Right cardiac atrium (tissue), 5 donors: ENCODE measurements at regions not wholly inside any gene's neighbourhood (a gene's known extent, or its start where the extent isn't known, plus 50 kb on each side); places are given as distances from the start of the nearest gene placed in this dataset.

Experiments used
- ATAC-seq, 2 donors: fragments of 200-7000 bp; cut with Tn5 transposase; one replicate each; pipeline versions ENCODE4 v1.8.0 to v1.9.1; 2020; ENCODE audit warnings: moderate library complexity in 2 of 2, mild to moderate bottlenecking in 1 of 2
- DNase-seq, 3 donors: peaks; one replicate each; pipeline ENCODE4 v3.0.0-alpha.2; 2020
- H3K27ac ChIP-seq: one replicate; pipeline ENCODE4 v1.5.1; 2013; ENCODE audit warnings: mild to moderate bottlenecking, low read length, control low read depth, moderate library complexity
- H3K27me3 ChIP-seq: one replicate; pipeline ENCODE4 v1.6.1; 2013; ENCODE audit not compliant: control insufficient read depth, insufficient read depth
- H3K4me1 ChIP-seq: one replicate; pipeline ENCODE4 v1.6.1; 2013; ENCODE audit warnings: low read length; ENCODE audit not compliant: control insufficient read depth, insufficient read depth
- H3K4me3 ChIP-seq: one replicate; pipeline ENCODE4 v1.5.1; 2013; ENCODE audit warnings: low read length, control low read depth
- H3K9me3 ChIP-seq: one replicate; pipeline ENCODE4 v1.6.1; 2013; ENCODE audit warnings: low read length; ENCODE audit not compliant: control insufficient read depth
- WGBS: extraction: QIAGEN DNeasy Blood & Tissue Kit; methylation state at CpG from one replicate; pipeline ENCODE4 v1.1.7; 2013; 5-methylcytosine and 5-hydroxymethylcytosine counted together
- intact Hi-C, 4 donors: fragments of 100-400 bp; cut with DNase I; formaldehyde crosslinking; loops; one replicate each; pipeline versions ENCODE4 v1.11.0 to v1.14.0; 2022 to 2023
- donor health status: healthy with polysubstance abuse.
- donor health status: DM: no; HTN: yes; CAD: no.
- donor health status: DM: no; HTN: no; CAD: no.
- donor health status: DM: no; HTN: yes; CAD: no; lungs with severe emphysema.
- donor health status: DM: yes; HTN: yes; CAD: no.

DNA sequence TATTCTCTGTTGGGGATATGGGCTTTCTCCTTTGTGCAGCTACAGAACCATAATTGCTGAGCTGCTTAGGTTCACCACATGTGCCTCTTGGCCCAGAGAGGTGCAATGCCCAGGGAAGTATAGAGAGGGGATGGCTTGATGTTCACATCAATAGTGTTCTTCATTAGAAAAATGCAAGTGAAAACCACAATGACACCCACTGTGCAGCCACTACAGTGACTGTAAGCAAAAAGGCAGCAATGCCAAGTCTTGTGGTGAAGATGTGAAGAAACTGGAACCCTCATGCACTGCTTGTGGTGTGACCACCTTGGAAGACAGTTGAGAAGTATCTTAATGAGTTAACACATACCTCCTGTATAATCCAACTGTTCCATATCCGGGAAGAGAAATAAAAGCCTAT, 318.9 kb upstream of the ZMIZ1 start:
- DNase-seq (no peak), ATAC-seq (no peak)
- Histone ChIP-seq H3K4me3 (no peak overlapping the region), H3K27me3 (no peaks in the 10 kb centered on the region), H3K9me3 (no peaks in the 10 kb centered on the region), H3K27ac (no peak overlapping the region), H3K4me1 (peaks cover 6% of the 10 kb centered on the region)
- WGBS, result 87% methylated on average over 1 of the region's 1 CpG
- intact Hi-C loops, result no loop called here

DNA sequence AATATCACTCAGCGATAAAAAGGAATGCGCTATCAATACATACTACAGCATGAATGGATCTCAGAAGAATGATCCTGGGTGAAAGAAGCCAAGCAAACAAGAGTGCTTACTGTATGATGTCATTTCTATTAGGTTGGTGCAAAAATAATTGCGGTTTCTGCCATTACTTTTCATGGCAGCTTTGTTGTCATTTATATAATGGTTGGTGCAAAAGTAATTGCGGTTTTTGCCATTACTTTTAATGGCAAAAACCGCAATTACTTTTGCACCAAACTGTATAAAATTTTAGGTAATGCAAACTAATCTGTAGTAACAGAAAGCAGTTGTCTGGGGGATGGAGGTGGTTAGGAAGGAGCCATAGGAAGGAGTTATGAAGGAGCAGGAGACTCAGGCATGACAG, 318.3 kb upstream of the ZMIZ1 start:
- H3K4me1 ChIP-seq, result peaks cover 6% of the 10 kb centered on the region
- ATAC-seq (no peak), DNase-seq (no peak)
- no peak overlapping the region for H3K27ac ChIP-seq
- WGBS, result 76% methylated on average over 5 of the region's 5 CpGs
- H3K27me3 ChIP-seq, result no peaks in the 10 kb centered on the region
- intact Hi-C loops, result no loop called here
- H3K4me3 ChIP-seq, result no peak overlapping the region
- no peaks in the 10 kb centered on the region for H3K9me3 ChIP-seq

DNA sequence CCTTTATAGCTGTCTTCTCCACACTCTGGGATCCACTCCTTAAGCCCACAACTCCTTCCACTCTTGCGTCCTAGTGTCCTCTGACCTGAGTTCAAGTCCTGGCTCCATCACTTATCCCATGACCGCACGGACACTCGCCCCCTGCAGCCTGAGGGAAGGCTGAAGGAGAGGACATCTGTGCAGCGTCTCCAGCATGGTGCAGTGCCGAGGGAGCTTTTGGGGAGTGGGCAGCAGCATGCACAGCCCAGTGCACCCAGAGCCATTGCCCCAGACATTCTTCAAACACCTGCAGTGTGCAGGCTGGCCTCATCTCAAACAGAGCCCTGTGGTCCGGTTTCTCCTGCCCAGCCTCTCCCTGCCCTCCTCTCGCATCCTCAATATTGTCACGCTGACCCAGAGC, 317.1 kb upstream of the ZMIZ1 start:
- 85% methylated on average over 9 of the region's 9 CpGs for WGBS
- intact Hi-C loops, result no loop called here
- ATAC-seq (no peak), DNase-seq (no peak)
- H3K9me3 ChIP-seq, result no peaks in the 10 kb centered on the region
- H3K27me3 ChIP-seq, result no peaks in the 10 kb centered on the region
- H3K27ac ChIP-seq, result no peak overlapping the region
- H3K4me3 ChIP-seq, result no peak overlapping the region
- peaks cover 3% of the 10 kb centered on the region for H3K4me1 ChIP-seq

DNA sequence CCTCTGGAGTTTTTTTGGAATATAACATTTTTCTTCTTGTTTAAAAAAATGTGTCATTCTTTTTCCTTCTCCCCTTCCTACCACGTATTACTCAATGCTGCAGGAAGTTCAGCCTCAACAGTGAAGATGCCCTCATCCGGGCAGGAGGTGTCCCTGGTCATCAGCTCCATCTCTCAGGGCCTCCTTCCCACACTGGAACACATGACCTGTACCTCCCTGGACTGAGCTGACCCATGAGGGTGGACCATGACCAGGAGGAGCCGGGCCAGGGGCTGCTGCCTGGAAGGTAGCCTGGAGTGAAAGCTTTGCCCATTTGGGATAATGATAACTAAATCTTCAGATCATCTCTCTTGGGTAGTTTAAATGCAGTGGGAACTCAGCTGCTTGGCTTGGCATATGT, 316.5 kb upstream of the ZMIZ1 start:
- WGBS, result 66% methylated on average over 3 of the region's 3 CpGs
- intact Hi-C loops, result no loop called here
- no peak for DNase-seq

DNA sequence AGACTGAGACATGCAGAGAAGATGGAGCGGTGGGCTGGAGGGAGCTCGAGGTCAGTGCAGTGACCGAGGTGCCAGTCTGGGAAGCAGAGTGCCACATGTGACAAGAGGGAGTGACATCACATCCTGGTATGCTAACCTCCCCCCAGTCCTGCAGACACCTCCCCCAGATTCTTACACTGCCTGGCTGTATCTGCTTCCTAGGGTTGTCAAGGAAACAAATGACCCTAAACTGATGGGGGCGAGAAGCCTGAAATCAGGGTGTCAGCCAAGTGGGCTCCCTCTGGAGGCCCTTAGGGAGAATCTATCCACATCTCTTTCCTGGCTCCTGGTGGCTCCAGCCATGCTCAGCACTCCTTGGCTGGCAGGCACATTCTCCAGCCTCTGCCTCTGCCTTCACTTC, 316.1 kb upstream of the ZMIZ1 start:
- Histone ChIP-seq H3K27me3 (no peaks in the 10 kb centered on the region), H3K27ac (no peak overlapping the region), H3K4me3 (no peak overlapping the region), H3K9me3 (no peaks in the 10 kb centered on the region), H3K4me1 (peaks cover 8% of the 10 kb centered on the region)
- ATAC-seq (no peak), DNase-seq (no peak)
- intact Hi-C loops, result no loop called here
- WGBS, result 86% methylated on average over 4 of the region's 4 CpGs

More for the DNA sequence above, 316.5 kb upstream of the ZMIZ1 start:
- Histone ChIP-seq H3K27ac (no peak overlapping the region), H3K27me3 (no peaks in the 10 kb centered on the region), H3K9me3 (no peaks in the 10 kb centered on the region), H3K4me1 (peaks cover 6% of the 10 kb centered on the region), H3K4me3 (no peak overlapping the region)
- ATAC-seq, result no peak

DNA sequence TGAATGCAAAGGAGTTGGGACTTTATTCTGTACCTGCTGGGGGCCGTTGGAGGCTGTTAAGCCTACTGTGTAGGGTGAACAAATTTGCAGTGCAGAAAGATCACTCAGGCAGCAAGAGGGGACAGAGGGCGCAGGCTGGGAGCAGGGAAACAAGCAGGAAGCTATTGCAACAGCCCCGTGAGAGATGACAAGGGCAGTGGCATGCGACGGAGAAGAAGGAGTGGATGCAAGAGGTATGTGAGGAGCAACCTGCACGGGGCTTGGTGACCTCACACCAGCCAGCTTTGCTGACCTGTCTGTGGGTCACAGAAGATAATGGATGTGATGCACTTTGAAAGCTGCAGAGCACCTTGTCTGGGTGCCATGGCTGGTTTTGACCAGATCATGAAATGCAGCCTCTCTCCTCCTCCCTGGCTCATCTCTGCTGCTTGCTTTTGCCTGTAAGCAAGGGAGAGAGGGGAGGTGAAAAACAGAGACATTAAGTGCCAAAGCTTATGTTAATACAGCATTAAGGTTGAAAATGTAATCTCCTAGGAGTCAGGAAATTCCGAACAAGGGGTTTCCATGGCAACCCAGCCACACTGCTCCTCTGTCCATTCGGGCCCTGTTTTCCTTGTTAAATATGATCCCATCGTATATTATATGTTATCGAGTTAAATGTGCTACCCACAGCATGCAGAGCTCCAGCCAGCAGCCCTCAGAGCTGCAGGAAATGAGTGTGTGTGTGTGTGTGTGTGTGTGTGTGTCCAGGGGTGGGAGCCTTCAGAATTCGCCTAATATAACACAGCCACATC, 314.3 kb upstream of the ZMIZ1 start:
- Histone ChIP-seq H3K27me3 (no peaks in the 10 kb centered on the region), H3K27ac (no peak overlapping the region), H3K4me3 (no peak overlapping the region), H3K4me1 (peaks cover 8% of the 10 kb centered on the region), H3K9me3 (no peaks in the 10 kb centered on the region)
- WGBS, result 48% methylated on average over 11 of the region's 11 CpGs
- DNase-seq (no peak), ATAC-seq (no peak)
- intact Hi-C loops, result no loop called here

DNA sequence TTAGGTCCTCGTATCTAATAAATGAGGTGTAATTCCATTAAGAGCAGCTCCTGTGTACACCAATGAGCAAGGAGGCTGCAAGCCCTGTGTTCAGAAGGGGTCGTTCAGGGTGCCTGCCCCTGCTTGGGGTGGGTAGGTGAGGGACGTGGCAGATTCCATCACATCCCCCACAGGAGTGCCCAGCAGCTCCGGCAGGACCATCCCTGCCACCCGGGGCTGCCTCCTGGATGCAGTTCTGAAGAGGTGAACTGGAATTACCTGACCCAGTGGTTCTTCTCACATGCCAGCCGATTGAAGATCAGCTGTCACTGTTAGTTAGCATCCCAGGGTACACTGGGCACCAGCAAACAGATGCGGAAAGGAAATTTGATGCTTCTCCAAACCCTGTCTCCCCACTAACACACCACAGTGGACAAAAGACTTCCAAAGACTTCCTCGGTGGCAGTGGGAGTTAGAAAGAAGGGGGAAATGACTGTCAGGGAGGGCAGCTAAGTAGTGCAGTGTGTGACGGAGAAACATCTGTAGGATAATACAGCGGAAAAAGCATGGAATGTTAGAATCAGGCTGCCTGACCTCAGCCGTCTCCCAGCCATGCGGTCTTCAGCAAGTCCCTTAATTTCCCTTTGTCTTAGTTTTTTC, 313.6 kb upstream of the ZMIZ1 start:
- intact Hi-C loops, result no loop called here
- WGBS, result 75% methylated on average over 12 of the region's 12 CpGs
- Histone ChIP-seq H3K4me3 (no peak overlapping the region), H3K9me3 (no peaks in the 10 kb centered on the region), H3K27me3 (no peaks in the 10 kb centered on the region), H3K27ac (no peak overlapping the region), H3K4me1 (peaks cover 8% of the 10 kb centered on the region)
- no peak for DNase-seq
- ATAC-seq, result no peak

DNA sequence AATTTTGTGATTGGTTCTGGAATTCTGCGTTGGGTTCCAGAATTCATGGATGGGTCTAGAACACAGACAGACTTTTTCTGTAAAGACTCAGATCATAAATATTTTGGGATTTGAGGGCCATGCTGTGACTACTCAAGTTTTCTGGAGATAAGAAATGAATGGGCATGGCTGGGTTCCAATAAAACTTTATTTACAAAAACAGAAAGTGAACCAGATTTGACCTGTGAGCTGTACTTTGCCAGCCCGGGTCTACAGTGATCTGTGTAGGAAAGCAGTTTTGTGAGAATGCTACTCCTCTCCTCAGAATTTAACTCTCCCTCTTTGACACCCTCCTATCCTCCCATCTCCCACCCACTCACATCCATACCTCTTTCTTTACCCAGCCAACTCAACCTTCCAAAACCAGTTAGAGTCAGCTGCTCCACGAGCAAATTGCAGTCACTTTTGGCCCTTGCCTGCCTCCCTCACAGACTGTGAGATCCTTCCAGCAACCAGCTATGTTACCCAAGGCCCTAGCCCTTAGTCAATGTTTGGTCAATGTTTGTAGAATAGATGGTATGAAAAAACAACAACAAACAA, 312.8 kb upstream of the ZMIZ1 start:
- intact Hi-C loops, result no loop called here
- no peaks in the 10 kb centered on the region for H3K27me3 ChIP-seq
- ATAC-seq, result no peak

DNA sequence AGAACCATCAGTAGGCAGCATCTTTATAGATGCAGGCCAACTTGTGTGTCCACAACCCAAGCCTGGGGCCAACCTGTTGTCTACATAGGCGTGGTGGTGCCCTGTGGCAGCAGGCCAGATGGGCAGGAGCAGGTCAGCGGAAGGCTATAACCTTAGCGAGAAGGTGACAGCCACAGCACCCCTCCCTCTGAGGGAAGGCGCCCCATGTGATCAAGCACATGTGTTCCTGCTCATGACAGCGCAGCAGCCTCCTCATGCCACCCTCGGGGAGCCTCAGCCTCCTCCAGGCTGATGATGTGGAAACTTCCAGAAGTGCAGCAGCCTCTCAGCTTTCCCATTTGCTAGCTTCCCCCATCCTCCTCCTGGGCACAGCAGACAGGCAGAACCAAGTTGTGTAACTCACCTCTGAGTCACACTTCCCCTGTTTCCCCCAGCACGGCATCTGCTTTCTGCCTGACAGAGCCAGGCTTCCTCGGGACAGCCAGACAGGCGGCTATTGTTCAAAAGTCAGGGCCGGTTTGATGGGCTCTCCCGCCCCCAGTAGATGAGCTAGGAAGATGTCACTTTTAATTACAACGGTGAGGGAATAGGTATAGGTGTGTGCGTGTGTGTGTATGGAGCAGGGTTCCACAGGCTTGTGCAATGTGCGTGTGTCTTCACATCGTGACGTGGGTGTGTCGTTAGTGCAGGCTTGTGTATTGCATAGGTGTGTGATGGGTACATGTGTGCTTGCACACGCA, 312.0 kb upstream of the ZMIZ1 start:
- DNase-seq, result peak; percentile 83 to 85 (median 84)
- no peaks in the 10 kb centered on the region for H3K27me3 ChIP-seq
- H3K27ac ChIP-seq, result peak overlapping the region; percentile 39
- WGBS, result 54% methylated on average over 18 of the region's 18 CpGs
- intact Hi-C loops, result no loop called here
- ATAC-seq, result peak; percentile 91 to 97
- H3K4me1 ChIP-seq, result peaks cover 8% of the 10 kb centered on the region
- H3K9me3 ChIP-seq, result no peaks in the 10 kb centered on the region
- no peak overlapping the region for H3K4me3 ChIP-seq

More for the DNA sequence above, 312.8 kb upstream of the ZMIZ1 start:
- Histone ChIP-seq H3K4me1 (peaks cover 8% of the 10 kb centered on the region), H3K9me3 (no peaks in the 10 kb centered on the region), H3K27ac (no peak overlapping the region), H3K4me3 (no peak overlapping the region)
- DNase-seq, result no peak
- 81% methylated on average over 3 of the region's 3 CpGs for WGBS

DNA sequence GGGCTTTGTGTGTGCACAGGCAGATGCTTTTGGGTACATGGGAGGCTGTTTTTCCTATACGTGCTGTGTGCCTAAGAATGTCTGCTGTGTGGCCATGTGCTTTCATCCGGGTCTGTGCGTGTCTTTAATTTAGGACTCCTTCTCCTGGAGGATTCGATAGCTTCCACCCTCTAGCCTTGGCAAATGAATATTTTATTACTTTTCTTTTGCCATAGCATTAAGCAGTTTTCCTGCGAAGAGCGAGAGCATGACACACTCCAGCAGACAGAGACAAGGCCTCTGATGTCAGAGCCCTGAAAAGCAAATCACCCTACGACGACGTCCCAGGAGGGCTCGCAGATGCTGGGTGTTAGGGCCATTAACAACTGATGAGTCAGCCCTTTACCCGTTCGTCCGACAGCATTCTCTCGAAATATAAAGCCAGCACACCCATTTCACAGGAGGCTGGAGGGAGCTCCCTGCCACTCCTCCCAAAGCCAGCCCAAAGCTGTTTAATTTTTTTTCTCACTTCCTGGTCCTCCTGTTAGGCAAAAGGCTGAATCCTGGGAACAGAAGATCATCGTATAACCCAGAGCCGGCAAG, 311.3 kb upstream of the ZMIZ1 start:
- Histone ChIP-seq H3K9me3 (no peaks in the 10 kb centered on the region), H3K4me1 (peaks cover 8% of the 10 kb centered on the region), H3K27ac (no peak overlapping the region), H3K4me3 (no peak overlapping the region), H3K27me3 (no peaks in the 10 kb centered on the region)
- peak in 1 of 3 donors; percentile 32 for DNase-seq
- intact Hi-C loops, result no loop called here
- 73% methylated on average over 16 of the region's 16 CpGs for WGBS
- ATAC-seq, result no peak
